Right lung (tissue), 2 donors: ENCODE measurements at regions not wholly inside any gene's neighbourhood (a gene's known extent, or its start where the extent isn't known, plus 50 kb on each side); places are given as distances from the start of the nearest gene placed in this dataset.
A peak's percentile ranks its signal among the peaks of the same experiment; 100 is the strongest.
"Not testable (repeated sequence)": the region's sequence is repeated elsewhere in the genome, so short reads cannot be mapped to it uniquely, and the experiment has no call there.

ENCODE experiments used
- DNase-seq, 2 donors: peaks; one replicate each; pipeline ENCODE4 v3.0.0-alpha.2; 2013

DNA sequence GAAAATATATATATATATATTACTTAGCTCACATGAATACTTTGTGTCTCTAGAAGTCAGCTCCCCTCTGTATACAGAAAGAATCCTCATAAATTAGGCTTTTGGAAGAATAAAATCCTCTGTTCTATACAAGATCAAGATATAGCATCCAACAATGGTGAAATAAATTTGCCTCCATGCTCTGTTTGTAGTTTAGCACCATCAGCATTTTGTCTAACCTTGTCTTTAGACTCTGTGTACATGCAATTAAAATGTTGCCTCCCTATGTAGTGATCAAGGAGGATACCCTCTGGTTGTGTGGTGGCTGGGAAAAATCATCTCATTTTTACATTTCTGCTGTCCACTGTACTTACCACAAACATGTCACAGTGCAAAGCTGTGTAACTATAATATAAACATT is 189.7 kb downstream of the C7orf25 start:
- no peak for DNase-seq

DNA sequence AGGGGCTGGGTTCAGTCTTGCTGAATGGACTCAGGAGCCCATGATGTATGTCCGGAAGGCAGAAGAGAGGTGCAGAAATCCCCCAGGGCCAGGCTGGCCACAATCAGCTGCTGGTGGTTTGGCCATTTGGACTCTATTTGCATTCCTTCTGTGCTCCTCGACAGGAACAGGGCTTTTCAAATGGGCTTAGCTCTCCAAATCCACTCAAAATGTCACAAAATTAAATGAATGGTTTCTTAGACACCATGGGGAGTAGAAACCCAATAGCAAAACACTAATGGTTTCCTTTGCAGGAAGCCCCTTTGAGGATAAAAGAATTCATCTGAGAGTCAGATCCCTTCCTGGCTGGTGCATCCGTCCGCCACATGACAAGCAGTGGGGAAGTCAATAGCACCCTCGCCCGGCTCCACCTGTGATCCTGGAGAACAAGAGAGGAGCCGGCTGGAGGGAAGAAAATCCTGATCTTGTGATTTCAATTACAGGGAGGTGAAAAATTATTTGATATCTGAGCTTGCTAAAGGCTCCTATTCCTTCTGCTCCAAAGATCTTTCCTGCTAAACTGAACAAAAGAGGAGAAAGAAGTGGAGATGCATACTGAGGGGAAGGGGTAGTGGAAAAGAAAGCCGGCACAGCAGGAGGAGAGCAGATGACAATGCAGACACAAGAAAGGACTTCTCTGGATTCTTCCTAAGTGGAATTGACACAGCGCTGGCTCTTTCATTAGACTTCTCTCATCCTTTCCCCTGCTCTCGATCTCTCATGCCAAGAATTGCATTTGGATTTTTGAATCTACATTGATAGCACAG is 190.7 kb downstream of the C7orf25 start:
- DNase-seq: no peak

- DNase-seq: no peak
Observed at GRCh38 chr7:42720012-42720411, 191.9 kb downstream of the C7orf25 start.

- not testable (repeated sequence) for DNase-seq
Observed at GRCh38 chr7:42718466-42718865, 193.4 kb downstream of the C7orf25 start.

DNA sequence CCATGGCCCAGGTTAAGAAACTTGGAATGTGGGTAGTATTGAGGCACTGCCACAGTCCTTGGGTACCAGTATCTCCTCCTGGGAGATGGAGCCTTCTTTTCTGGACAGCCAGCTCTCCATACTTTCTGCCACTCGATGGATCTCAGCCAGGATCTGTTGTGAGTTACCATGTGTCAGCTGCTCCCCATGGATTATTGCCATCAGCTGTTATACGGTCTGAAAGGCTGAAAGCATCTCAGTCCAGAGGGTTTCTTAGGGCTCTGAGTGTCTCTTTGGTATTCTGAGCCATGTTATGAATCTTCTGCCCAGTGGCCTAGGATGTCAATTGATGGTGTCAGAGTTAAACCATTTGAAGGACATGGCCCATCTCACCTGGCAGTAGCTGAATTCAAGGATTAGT is 197.5 kb downstream of the C7orf25 start:
- no peak for DNase-seq

DNA sequence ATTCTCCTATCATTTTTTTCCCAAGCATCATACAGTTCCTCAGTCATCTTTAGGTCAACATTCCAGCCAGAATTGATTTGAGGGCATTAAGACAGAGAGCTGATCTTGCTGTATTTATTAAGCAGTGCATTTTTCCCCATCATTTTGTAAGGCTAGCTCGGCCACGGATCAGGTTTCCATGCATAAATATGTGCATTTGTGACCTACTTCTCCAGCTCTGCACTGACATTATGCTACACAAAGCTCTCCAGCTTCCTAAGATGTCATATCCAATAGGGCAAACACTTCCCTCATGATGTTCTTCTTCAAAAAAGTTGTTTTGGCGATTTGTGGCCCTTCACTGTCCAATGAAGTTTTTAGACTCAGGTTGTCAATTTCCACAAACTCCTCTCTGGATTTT is 202.6 kb downstream of the C7orf25 start:
- no peak for DNase-seq

- DNase-seq: no peak
Observed at GRCh38 chr7:42704710-42705109, 207.2 kb downstream of the C7orf25 start.

DNA sequence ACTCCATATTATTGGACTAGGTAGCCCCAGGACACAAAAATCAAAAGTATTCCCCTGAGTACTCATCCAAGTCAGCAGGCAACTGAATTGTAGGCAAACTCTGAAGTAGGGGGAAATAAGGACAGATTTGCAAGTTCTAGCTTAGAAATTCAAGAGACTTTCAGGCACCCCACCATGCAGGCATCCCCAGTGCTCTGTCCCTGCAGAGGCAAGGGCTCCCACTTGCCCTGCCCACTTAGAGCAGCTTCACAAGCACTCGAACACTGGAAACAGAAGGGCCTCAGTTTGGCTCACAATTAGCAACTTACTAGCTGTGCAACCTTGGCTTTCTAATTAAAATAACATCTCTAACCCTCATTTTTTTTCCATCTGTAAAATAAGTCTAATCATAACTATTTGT is 209.2 kb downstream of the C7orf25 start:
- no peak for DNase-seq

GRCh38 chr7:42700406-42701327 is 211.2 kb downstream of the C7orf25 start:
- DNase-seq: no peak

GRCh38 chr7:42699380-42700178 is 212.3 kb downstream of the C7orf25 start:
- no peak for DNase-seq

- no peak for DNase-seq
Observed at GRCh38 chr7:42698600-42699374, 213.1 kb downstream of the C7orf25 start.

DNA sequence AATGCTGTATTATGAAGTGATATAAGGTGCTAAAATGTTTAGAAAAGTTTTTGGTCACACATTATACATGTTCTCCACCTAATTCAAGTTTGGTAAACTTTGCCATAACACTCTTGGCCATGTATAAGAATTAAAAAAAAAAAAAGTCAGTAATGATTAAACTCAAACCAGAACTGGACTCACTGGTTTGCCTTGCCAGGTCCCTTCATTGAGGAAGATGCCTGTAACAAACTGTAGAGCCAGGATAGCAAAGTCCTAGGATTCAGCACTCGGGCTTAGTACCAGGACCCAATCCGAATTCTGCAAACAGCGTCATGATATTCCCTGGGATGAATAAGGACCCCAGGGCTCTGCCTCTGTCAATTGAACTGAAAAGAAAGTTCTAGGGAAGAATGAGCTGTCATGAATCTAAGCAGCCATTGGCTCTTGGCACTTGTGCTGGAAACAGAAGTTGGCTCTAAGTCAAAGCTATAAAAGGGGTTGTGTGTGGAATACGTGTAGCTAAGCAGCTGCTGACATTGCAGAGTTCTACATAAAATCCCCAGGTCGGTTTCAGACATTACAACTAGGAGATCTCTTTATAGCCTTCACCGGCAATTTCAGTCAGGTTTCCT is 216.9 kb downstream of the C7orf25 start:
- DNase-seq: peak; percentile 47 to 52

DNA sequence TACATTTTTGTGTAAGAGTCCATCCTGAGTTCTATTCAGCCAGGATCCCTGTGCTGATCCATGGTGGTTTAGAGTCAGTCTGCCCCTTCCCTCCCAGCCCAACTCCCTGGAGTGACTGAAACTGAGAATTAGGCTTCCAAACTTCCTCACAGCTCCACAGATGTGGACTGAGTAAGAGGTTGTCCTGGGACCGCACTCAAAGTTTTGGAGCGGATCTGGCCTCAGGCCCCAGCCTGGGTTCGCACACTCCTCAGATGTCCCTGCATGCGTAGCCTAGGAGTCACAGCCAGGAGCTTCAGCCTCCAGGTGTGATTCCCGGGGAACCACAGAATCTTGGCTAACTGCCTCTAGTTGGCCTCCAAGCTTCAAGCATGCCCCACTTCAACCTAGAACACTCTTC is 218.1 kb downstream of the C7orf25 start:
- DNase-seq: no peak

GRCh38 chr7:42692621-42693020 is 219.2 kb downstream of the C7orf25 start:
- no peak for DNase-seq

- DNase-seq: peak; percentile 47 to 48
Observed at GRCh38 chr7:42690794-42691639, 220.9 kb downstream of the C7orf25 start.

GRCh38 chr7:42689626-42690025 is 222.2 kb downstream of the C7orf25 start:
- DNase-seq: no peak

DNA sequence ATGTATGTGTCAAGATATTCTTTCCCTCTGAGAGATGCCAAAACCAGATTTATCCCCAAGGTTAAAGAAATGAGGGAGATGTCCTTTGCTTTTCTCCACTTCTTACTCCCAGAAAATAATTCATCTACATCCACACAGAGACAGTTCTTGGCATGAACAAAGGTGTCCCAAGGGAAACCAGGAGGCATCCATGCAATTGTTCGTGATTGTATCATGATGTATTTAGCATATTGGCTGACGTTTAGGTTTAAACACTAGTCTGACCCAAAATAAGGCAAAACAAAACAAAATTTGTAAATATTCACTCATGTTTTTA is 223.9 kb downstream of the C7orf25 start:
- DNase-seq: no peak

- DNase-seq: no peak
Observed at GRCh38 chr7:42687211-42688055, 224.4 kb downstream of the C7orf25 start.

DNA sequence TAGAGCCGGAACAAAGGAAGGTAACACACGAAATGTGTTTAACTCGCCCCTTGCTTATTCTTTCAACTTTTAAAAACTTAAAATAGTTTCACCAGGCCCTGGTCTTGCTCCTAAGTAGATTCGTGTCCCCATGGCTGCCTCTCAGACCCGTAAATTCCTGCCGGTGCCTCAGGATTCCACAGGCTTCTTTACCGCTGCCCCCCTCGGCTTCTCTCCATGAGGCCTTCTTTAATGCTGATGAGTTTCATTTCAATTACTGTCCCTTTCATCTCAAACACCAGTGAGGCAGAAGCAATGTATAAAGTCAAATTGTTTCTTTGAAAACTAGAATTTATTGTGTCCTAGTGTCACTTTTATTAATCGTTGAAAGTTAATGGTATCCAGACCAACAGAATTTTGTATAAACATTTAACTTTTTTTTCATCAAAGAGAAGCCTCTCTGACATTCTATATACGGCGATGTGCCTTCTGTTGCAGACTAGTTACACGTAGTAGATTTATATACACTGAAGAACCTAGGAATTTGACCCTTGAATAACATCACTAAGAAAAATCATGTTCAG is 225.2 kb downstream of the C7orf25 start:
- DNase-seq: no peak
